OCI-LY7 (cell line): ENCODE measurements at regions not wholly inside any gene's neighbourhood (a gene's known extent, or its start where the extent isn't known, plus 50 kb on each side); places are given as distances from the start of the nearest gene placed in this dataset.

Experiments
- EZH2phosphoT487 ChIP-seq: fragments of 200-600 bp; sonication (generic); IDR thresholded peaks from 2 replicates; pipeline ENCODE4 v1.6.1; 2018; ENCODE audit warnings: low read depth, borderline replicate concordance, mild to moderate bottlenecking, mixed run types, antibody characterized with exemption, low read length, moderate library complexity, mixed read lengths
- TF ChIP-seq, protein P1 (sequence below): fragments of 200-600 bp; sonication (generic); conservative IDR thresholded peaks from 2 replicates; pipeline ENCODE4 v1.5.1; 2014; ENCODE audit warnings: mild to moderate bottlenecking, antibody characterized with exemption, low read length, moderate library complexity, mixed read lengths

GRCh38 chr5:143700994-143701393 is 111.0 kb upstream of the HMHB1 start:
- TF ChIP-seq, protein P1, sequence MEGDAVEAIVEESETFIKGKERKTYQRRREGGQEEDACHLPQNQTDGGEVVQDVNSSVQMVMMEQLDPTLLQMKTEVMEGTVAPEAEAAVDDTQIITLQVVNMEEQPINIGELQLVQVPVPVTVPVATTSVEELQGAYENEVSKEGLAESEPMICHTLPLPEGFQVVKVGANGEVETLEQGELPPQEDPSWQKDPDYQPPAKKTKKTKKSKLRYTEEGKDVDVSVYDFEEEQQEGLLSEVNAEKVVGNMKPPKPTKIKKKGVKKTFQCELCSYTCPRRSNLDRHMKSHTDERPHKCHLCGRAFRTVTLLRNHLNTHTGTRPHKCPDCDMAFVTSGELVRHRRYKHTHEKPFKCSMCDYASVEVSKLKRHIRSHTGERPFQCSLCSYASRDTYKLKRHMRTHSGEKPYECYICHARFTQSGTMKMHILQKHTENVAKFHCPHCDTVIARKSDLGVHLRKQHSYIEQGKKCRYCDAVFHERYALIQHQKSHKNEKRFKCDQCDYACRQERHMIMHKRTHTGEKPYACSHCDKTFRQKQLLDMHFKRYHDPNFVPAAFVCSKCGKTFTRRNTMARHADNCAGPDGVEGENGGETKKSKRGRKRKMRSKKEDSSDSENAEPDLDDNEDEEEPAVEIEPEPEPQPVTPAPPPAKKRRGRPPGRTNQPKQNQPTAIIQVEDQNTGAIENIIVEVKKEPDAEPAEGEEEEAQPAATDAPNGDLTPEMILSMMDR: no peak
- TF ChIP-seq EZH2phosphoT487: no peak
